ENCODE measurements at regions not wholly inside any gene's neighbourhood (a gene's known extent, or its start where the extent isn't known, plus 50 kb on each side); places are given as distances from the start of the nearest gene placed in this dataset.

GRCh38 chr13:57409656-57410055 is 221.9 kb upstream of the PCDH17 start:
- no peak overlapping the region for H3K4me3 Mint-ChIP-seq
- no peaks in the 10 kb centered on the region for H3K36me3 Mint-ChIP-seq (ENCODE audit: low read depth)
- no peaks in the 10 kb centered on the region for H3K4me1 Mint-ChIP-seq
- peaks cover 4% of the 10 kb centered on the region for H3K9me3 Mint-ChIP-seq
- no peaks in the 10 kb centered on the region for H3K27me3 Mint-ChIP-seq (ENCODE audit: low read depth)
- no peak for TF ChIP-seq CTCF (IDR thresholded peaks at IDR 0.05; ENCODE audit: unreplicated experiment in 3 of 3)
- no peak overlapping the region for H3K27ac Mint-ChIP-seq

DNA sequence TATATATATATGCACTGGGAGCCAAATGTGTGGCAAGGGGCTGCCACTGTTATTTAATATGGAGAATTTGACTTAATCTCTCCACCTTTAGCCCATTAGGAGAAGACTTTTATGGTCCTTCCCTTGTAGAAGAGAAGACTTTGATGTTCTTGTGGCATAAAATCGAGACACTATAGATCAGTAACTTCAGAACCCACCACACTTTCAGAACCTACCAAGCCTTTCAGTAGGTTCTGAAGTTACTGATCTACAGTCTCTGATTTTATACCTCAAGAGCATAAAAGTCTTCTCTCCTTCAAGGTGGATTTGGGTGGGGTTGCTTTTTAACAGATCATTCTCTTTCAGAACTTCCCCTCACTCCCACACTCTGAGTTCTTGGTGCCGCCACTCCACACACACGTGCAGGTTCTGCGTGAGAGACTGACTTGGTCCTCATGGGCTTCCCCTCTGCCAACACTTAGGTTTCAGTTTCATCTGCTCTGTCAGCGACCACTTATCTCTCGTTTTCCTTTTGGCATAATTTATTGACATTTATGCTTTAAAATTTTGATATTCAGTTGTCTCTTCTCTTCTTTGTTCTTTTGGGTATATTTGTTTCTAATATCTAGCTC is 213.4 kb upstream of the PCDH17 start:
- no peaks in the 10 kb centered on the region for H3K9me3 Mint-ChIP-seq
- no peak overlapping the region for H3K27ac Mint-ChIP-seq

DNA sequence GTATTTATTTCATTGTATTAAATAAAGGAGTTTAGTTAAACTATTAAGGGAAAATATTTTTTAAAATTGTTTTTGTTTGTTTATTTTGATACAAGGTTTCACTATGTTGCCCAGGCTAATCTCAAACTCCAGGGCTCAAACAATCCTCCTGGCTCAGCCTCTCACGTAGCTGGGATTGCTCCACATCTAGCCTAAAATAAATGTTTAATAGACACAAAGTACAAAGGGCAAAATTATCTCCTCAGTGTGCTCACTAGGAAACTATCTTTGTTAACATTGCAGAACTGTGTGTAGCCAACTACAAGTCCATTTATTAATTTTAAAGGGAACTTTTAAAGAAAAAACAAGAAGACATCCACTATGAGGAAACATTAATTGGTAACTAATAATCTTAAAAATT is 207.2 kb upstream of the PCDH17 start:
- Mint-ChIP-seq H3K9me3 (no peaks in the 10 kb centered on the region), H3K4me1 (no peaks in the 10 kb centered on the region), H3K27ac (no peak overlapping the region), H3K4me3 (no peak overlapping the region), H3K27me3 (ENCODE audit: low read depth) (no peaks in the 10 kb centered on the region), H3K36me3 (ENCODE audit: low read depth) (peaks cover 2% of the 10 kb centered on the region)
- no peak for TF ChIP-seq CTCF (IDR thresholded peaks at IDR 0.05; ENCODE audit: unreplicated experiment in 3 of 3)

More for the DNA sequence above, 213.4 kb upstream of the PCDH17 start:
- Mint-ChIP-seq H3K36me3 (ENCODE audit: low read depth) (no peaks in the 10 kb centered on the region), H3K27me3 (ENCODE audit: low read depth) (no peaks in the 10 kb centered on the region), H3K4me1 (no peaks in the 10 kb centered on the region), H3K4me3 (no peak overlapping the region)
- TF ChIP-seq CTCF (IDR thresholded peaks at IDR 0.05; ENCODE audit: unreplicated experiment in 3 of 3), result no peak

DNA sequence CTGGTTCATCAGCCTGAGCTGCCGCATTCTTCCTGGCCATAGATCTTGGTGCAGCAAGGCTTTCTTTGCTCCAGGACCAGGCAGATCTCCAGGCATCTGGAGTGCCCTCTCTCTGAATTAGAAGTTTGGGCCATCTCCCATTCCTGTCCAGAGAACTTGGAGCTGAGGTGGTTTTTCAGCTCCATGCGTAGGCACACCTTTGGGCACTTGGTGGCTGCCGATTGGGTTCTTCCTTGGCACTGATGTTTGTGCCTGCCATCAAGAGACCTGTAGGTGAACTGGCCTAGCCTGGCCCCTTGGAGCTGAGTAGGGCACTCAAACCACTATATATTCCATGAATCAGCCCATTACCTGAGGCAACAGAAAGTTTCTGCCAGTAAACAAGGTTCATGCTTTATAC is 206.0 kb upstream of the PCDH17 start:
- TF ChIP-seq CTCF (IDR thresholded peaks at IDR 0.05; ENCODE audit: unreplicated experiment in 3 of 3), result no peak
- H3K9me3 Mint-ChIP-seq, result peaks cover 5% of the 10 kb centered on the region
- H3K27ac Mint-ChIP-seq, result no peak overlapping the region
- no peaks in the 10 kb centered on the region for H3K27me3 Mint-ChIP-seq (ENCODE audit: low read depth)
- H3K4me1 Mint-ChIP-seq, result no peaks in the 10 kb centered on the region
- H3K36me3 Mint-ChIP-seq (ENCODE audit: low read depth), result peaks cover 3% of the 10 kb centered on the region
- H3K4me3 Mint-ChIP-seq, result no peak overlapping the region

GRCh38 chr13:57437587-57437986 is 194.0 kb upstream of the PCDH17 start:
- TF ChIP-seq CTCF (IDR thresholded peaks at IDR 0.05; ENCODE audit: unreplicated experiment in 3 of 3), result no peak
- no peaks in the 10 kb centered on the region for H3K36me3 Mint-ChIP-seq (ENCODE audit: low read depth)
- H3K9me3 Mint-ChIP-seq, result peaks cover 13% of the 10 kb centered on the region

GRCh38 chr13:57438072-57438471 is 193.5 kb upstream of the PCDH17 start:
- Mint-ChIP-seq H3K36me3 (ENCODE audit: low read depth) (no peaks in the 10 kb centered on the region), H3K27ac (peak overlapping the region in 1 of 3 experiments; percentile 20), H3K4me1 (no peaks in the 10 kb centered on the region), H3K9me3 (peaks cover 10% of the 10 kb centered on the region), H3K4me3 (no peak overlapping the region), H3K27me3 (ENCODE audit: low read depth) (no peaks in the 10 kb centered on the region)
- no peak for TF ChIP-seq CTCF (IDR thresholded peaks at IDR 0.05; ENCODE audit: unreplicated experiment in 3 of 3)

More at GRCh38 chr13:57437587-57437986, 194.0 kb upstream of the PCDH17 start:
- H3K27ac Mint-ChIP-seq, result peak overlapping the region in 1 of 3 experiments; percentile 63
- H3K27me3 Mint-ChIP-seq (ENCODE audit: low read depth), result no peaks in the 10 kb centered on the region
- no peak overlapping the region for H3K4me3 Mint-ChIP-seq
- no peaks in the 10 kb centered on the region for H3K4me1 Mint-ChIP-seq
